SK-N-SH (cell line): ENCODE measurements at regions not wholly inside any gene's neighbourhood (a gene's known extent, or its start where the extent isn't known, plus 50 kb on each side); places are given as distances from the start of the nearest gene placed in this dataset.

Experiments
- CTCF ChIA-PET: fragments of 300-600, 350-600 bp; formaldehyde crosslinking; extraction: SDS; loops from one replicate; lab custom pipeline; 2021; lab: Yijun Ruan, JAX
- POLR2A ChIA-PET: fragments of 350-600 bp; sonication (Branson Sonifier 250); formaldehyde crosslinking; extraction: SDS; loops from one replicate; lab custom pipeline; 2020; ENCODE audit warnings: antibody characterized with exemption, inconsistent platforms; lab: Yijun Ruan, JAX
- DNase-seq: peaks from one replicate; pipeline ENCODE4 v3.0.0; 2012
- H2AFZ ChIP-seq: fragments of 200-600 bp; sonication (generic); 2 replicates; pipeline ENCODE4 v1.8.1; 2016; ENCODE audit warnings: antibody characterized with exemption, mild to moderate bottlenecking, low read depth
- H3F3A ChIP-seq: fragments of 200-600 bp; sonication (generic); replicated peaks from 2 replicates; pipeline ENCODE3; 2016; ENCODE audit warnings: antibody characterized with exemption, mild to moderate bottlenecking; ENCODE audit not compliant: insufficient read depth
- H3K27ac ChIP-seq, 2 experiments: fragments of 200-500 bp in 1 of 2; fragments of 200-600 bp in 1 of 2; sonication (Bioruptor generic) in 1 of 2; sonication (generic), shearing (Covaris generic) in 1 of 2; 2 replicates each; pipeline versions ENCODE4 v1.5.1 to v1.6.1; 2014 to 2016; ENCODE audit warnings: low read depth in 2 of 2, inconsistent platforms in 1 of 2, low read length in 1 of 2, mild to moderate bottlenecking in 1 of 2, mixed read lengths in 1 of 2
- H3K27me3 ChIP-seq: fragments of 200-600 bp; sonication (generic), shearing (Covaris generic); 2 replicates; pipeline ENCODE4 v1.6.1; 2016; ENCODE audit warnings: mixed run types; ENCODE audit not compliant: insufficient read depth
- H3K36me3 ChIP-seq, 2 experiments: fragments of 200-500 bp in 1 of 2; fragments of 200-600 bp in 1 of 2; sonication (Bioruptor generic) in 1 of 2; sonication (generic) in 1 of 2; replicated peaks in 1 of 2; 2 replicates each; pipeline versions ENCODE3 to v1.5.1; 2014 to 2016; ENCODE audit warnings: low read length in 1 of 2, mild to moderate bottlenecking in 1 of 2; ENCODE audit not compliant: insufficient read depth in 2 of 2, control insufficient read depth in 1 of 2
- H3K4me1 ChIP-seq, 2 experiments: fragments of 200-500 bp in 1 of 2; fragments of 200-600 bp in 1 of 2; sonication (Bioruptor generic) in 1 of 2; sonication (generic), shearing (Covaris generic) in 1 of 2; 2 replicates each; pipeline versions ENCODE4 v1.5.1 to v1.6.1; 2014 to 2016; ENCODE audit warnings: low read depth in 1 of 2, low read length in 1 of 2, mixed run types in 1 of 2; ENCODE audit not compliant: insufficient read depth in 2 of 2, control insufficient read depth in 1 of 2
- H3K4me2 ChIP-seq: fragments of 200-600 bp; sonication (generic), shearing (Covaris generic); 2 replicates; pipeline ENCODE4 v1.6.1; 2017; ENCODE audit warnings: mixed run types
- H3K4me3 ChIP-seq, 2 experiments: fragments of 200-500 bp in 1 of 2; fragments of 200-600 bp in 1 of 2; sonication (Bioruptor generic) in 1 of 2; sonication (generic), shearing (Covaris generic) in 1 of 2; 2 replicates each; pipeline versions ENCODE4 v1.5.1 to v1.8.1; 2014 to 2016; ENCODE audit warnings: low read depth in 2 of 2, inconsistent platforms in 1 of 2, low read length in 1 of 2, mild to moderate bottlenecking in 1 of 2, mixed read lengths in 1 of 2, moderate library complexity in 1 of 2
- H3K79me2 ChIP-seq: fragments of 200-600 bp; sonication (generic); 2 replicates; pipeline ENCODE4 v1.8.1; 2017; ENCODE audit warnings: mild to moderate bottlenecking; ENCODE audit not compliant: insufficient read depth
- H3K9ac ChIP-seq: fragments of 200-600 bp; sonication (generic); 2 replicates; pipeline ENCODE4 v1.6.1; 2017; ENCODE audit warnings: mixed run types
- H3K9me2 ChIP-seq: fragments of 200-600 bp; sonication (generic); 2 replicates; pipeline ENCODE4 v1.6.1; 2017; ENCODE audit warnings: mixed run types
- H3K9me3 ChIP-seq: fragments of 200-600 bp; sonication (generic); 2 replicates; pipeline ENCODE4 v1.6.1; 2017; ENCODE audit warnings: mixed run types, mild to moderate bottlenecking, moderate library complexity
- H4K20me1 ChIP-seq: fragments of 200-600 bp; sonication (generic); 2 replicates; pipeline ENCODE4 v1.6.1; 2017; ENCODE audit warnings: mild to moderate bottlenecking, mixed run types; ENCODE audit not compliant: insufficient read depth
- EP300 ChIP-seq, 2 experiments: IDR thresholded peaks; 2 replicates each; pipeline versions ENCODE4 v1.4.0 to v1.6.1; 2012; ENCODE audit warnings: borderline replicate concordance in 1 of 2, low read depth in 1 of 2, low read length in 1 of 2
- EZH2phosphoT487 ChIP-seq: fragments of 200-600 bp; sonication (generic); IDR thresholded peaks from 2 replicates; pipeline ENCODE4 v1.6.1; 2017; ENCODE audit warnings: low read depth, mixed run types, mild to moderate bottlenecking, antibody characterized with exemption, moderate library complexity, borderline replicate concordance
- FOSL2 ChIP-seq: IDR thresholded peaks from 2 replicates; pipeline ENCODE4 v1.4.0; 2012; ENCODE audit warnings: low read depth, mild to moderate bottlenecking, moderate library complexity, borderline replicate concordance
- MEF2A ChIP-seq: IDR thresholded peaks from 2 replicates; pipeline ENCODE4 v1.4.0; 2012; ENCODE audit warnings: low read depth, borderline replicate concordance
- RAD21 ChIP-seq: IDR thresholded peaks from 2 replicates; pipeline ENCODE4 v1.6.1; 2012; ENCODE audit warnings: mild to moderate bottlenecking, low read length
- SIN3A ChIP-seq: IDR thresholded peaks from 2 replicates; pipeline ENCODE4 v1.6.1; 2012; ENCODE audit warnings: low read depth, mild to moderate bottlenecking, low read length, moderate library complexity, borderline replicate concordance
- SMC3 ChIP-seq: IDR thresholded peaks from 2 replicates; pipeline ENCODE4 v1.6.1; 2012; ENCODE audit warnings: low read depth, low read length, improper control_type of control experiment
- TCF12 ChIP-seq: IDR thresholded peaks from 2 replicates; pipeline ENCODE4 v1.4.0; 2012
- YY1 ChIP-seq: IDR thresholded peaks from 2 replicates; pipeline ENCODE4 v1.4.0; 2012; ENCODE audit warnings: low read depth, mild to moderate bottlenecking
- WGBS: methylation state at CpG from one replicate; pipeline ENCODE4 v1.1.6; 2017; ENCODE audit warnings: low lambda C conversion rate; 5-methylcytosine and 5-hydroxymethylcytosine counted together
- TF ChIP-seq, protein P1 (sequence below): fragments of 150-350 bp; IDR thresholded peaks from 2 replicates; pipeline ENCODE4 v1.6.1; 2016; ENCODE audit warnings: mild to moderate bottlenecking, low read depth, low read length
- TF ChIP-seq, protein P2 (sequence below): fragments of 200-600 bp; sonication (generic); IDR thresholded peaks from 2 replicates; pipeline ENCODE4 v1.6.1; 2017; ENCODE audit warnings: antibody characterized with exemption, mild to moderate bottlenecking, moderate library complexity
- TF ChIP-seq, protein P3 (sequence below): IDR thresholded peaks from 2 replicates; pipeline ENCODE4 v1.4.0; 2012; ENCODE audit warnings: low read depth, borderline replicate concordance

DNA sequence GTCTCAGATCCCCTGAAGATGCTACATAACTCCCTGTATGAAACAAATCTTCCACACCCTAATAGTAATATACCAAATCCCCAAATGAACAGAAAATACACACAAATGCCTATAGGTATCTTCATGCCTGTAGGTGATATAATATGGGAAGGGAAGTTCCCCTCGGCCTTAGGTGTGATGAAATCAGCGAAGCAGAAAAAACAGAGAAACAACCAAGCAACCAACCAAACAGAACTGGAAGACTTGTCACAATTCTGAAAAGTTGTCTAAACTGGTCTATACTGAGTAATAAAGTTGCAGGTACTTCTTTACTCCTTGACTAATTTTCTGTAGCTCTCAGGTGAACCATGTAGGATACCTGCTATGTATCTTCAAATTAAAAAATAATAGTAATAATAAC lies 82.2 kb upstream of the SATB1 start:
- no peak overlapping the region for H3K4me2 ChIP-seq
- TF ChIP-seq FOSL2 = no peak
- no peak for TF ChIP-seq YY1
- TF ChIP-seq, protein P1, sequence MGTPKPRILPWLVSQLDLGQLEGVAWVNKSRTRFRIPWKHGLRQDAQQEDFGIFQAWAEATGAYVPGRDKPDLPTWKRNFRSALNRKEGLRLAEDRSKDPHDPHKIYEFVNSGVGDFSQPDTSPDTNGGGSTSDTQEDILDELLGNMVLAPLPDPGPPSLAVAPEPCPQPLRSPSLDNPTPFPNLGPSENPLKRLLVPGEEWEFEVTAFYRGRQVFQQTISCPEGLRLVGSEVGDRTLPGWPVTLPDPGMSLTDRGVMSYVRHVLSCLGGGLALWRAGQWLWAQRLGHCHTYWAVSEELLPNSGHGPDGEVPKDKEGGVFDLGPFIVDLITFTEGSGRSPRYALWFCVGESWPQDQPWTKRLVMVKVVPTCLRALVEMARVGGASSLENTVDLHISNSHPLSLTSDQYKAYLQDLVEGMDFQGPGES = no peak
- ChIA-PET CTCF (no interaction called here), POLR2A (no interaction called here)
- H3F3A ChIP-seq = no peaks in the 10 kb centered on the region
- H2AFZ ChIP-seq = no peak overlapping the region
- no peaks in the 10 kb centered on the region for H3K9me2 ChIP-seq
- no peak for DNase-seq
- H3K79me2 ChIP-seq = no peaks in the 10 kb centered on the region
- H4K20me1 ChIP-seq = no peaks in the 10 kb centered on the region
- no peaks in the 10 kb centered on the region for H3K36me3 ChIP-seq
- H3K9me3 ChIP-seq = no peaks in the 10 kb centered on the region
- no peak overlapping the region for H3K9ac ChIP-seq
- H3K4me1 ChIP-seq = no peaks in the 10 kb centered on the region; a peak in 1 of 4 replicates
- H3K27me3 ChIP-seq = no peaks in the 10 kb centered on the region
- WGBS = 34% methylated on average over 2 of the region's 2 CpGs
- H3K4me3 ChIP-seq = no peak overlapping the region
- H3K27ac ChIP-seq = no peak overlapping the region

DNA sequence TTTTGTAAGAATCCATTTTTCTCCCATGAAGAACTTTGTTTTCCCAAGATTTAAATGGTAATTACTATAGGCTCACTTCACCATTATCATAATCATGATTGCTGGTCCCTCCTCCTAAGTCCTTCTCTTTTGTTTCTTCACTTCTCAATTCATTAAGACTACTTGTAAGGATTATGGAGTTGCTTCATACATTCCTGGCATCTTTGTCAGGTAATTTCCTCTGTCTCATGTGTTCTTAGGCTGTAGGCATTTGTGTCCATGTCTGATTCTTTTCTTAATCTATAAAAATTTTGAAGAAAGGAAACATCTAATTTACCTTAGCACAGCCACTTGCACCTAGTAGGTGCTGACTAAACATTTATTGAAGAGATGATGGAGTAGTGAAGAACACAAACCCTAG lies 79.9 kb upstream of the SATB1 start:
- Histone ChIP-seq H3K4me1 (no peaks in the 10 kb centered on the region; a peak in 1 of 4 replicates), H2AFZ (no peak overlapping the region), H4K20me1 (no peaks in the 10 kb centered on the region), H3K36me3 (no peaks in the 10 kb centered on the region), H3K9ac (no peak overlapping the region), H3F3A (no peaks in the 10 kb centered on the region), H3K9me3 (no peaks in the 10 kb centered on the region), H3K4me2 (no peak overlapping the region), H3K79me2 (no peaks in the 10 kb centered on the region), H3K27me3 (no peaks in the 10 kb centered on the region), H3K27ac (no peak overlapping the region), H3K9me2 (no peaks in the 10 kb centered on the region), H3K4me3 (no peak overlapping the region)
- TF ChIP-seq RAD21 (no peak), MEF2A (no peak), TCF12 (no peak), SMC3 (no peak), FOSL2 (no peak), EZH2phosphoT487 (no peak), SIN3A (no peak), EP300 (IDR thresholded peaks at IDR 0.05; ENCODE audit: borderline replicate concordance in 1 of 2, low read depth in 1 of 2, low read length in 1 of 2) (no peak)
- TF ChIP-seq, protein P2, sequence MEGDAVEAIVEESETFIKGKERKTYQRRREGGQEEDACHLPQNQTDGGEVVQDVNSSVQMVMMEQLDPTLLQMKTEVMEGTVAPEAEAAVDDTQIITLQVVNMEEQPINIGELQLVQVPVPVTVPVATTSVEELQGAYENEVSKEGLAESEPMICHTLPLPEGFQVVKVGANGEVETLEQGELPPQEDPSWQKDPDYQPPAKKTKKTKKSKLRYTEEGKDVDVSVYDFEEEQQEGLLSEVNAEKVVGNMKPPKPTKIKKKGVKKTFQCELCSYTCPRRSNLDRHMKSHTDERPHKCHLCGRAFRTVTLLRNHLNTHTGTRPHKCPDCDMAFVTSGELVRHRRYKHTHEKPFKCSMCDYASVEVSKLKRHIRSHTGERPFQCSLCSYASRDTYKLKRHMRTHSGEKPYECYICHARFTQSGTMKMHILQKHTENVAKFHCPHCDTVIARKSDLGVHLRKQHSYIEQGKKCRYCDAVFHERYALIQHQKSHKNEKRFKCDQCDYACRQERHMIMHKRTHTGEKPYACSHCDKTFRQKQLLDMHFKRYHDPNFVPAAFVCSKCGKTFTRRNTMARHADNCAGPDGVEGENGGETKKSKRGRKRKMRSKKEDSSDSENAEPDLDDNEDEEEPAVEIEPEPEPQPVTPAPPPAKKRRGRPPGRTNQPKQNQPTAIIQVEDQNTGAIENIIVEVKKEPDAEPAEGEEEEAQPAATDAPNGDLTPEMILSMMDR = no peak
- TF ChIP-seq, protein P3, sequence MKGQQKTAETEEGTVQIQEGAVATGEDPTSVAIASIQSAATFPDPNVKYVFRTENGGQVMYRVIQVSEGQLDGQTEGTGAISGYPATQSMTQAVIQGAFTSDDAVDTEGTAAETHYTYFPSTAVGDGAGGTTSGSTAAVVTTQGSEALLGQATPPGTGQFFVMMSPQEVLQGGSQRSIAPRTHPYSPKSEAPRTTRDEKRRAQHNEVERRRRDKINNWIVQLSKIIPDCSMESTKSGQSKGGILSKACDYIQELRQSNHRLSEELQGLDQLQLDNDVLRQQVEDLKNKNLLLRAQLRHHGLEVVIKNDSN = no peak
- POLR2A ChIA-PET = no interaction called here
- CTCF ChIA-PET = no interaction called here
- no peak for DNase-seq
